ENCODE measurements at regions not wholly inside any gene's neighbourhood (a gene's known extent, or its start where the extent isn't known, plus 50 kb on each side); places are given as distances from the start of the nearest gene placed in this dataset.

DNA sequence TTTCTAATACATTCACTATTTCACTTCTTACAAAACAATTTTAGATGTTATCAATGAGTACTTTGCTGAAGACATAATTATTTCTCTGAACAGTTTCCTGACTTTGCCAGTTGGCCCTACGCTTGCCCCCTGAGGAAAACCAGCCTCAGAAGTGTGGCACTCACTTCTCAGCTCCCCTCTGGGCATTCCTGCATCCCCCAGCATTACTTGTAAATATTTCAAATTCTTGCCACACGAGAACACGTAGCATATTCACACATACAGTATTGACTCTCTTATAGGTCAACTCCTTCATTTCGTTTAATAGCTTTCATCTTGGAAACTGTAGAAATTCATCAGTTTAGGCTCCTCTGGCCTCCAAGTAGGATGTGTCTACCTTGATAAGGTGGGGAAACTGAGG is 65.2 kb downstream of the OTX2 start:
- no peak for DNase-seq (ENCODE audit: low read depth)
- CTCF ChIA-PET: no interaction called here

DNA sequence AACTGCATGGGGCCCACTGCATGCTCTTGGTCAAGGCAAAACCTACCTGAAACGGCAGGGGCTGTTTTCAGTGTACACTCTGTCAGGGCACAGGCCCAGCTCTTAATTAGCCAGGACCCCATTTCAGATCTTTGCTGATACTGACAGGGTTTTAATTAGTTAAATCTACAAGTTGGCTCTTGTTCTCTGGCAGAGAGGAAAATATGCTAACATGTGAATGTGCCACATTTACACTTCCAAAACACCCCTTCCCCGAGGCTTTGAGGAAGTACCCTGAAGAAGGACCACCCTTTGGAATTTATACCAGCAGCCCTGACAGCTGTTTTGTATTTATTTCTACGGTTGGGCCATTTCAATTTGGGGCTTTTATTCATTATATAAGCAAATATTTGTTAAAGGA is 66.3 kb downstream of the OTX2 start:
- H3K27me3 ChIP-seq (ENCODE audit: control insufficient read depth, insufficient read depth, low read length): no peaks in the 10 kb centered on the region
- DNase-seq (ENCODE audit: low read depth): no peak
- no peaks in the 10 kb centered on the region for H3K36me3 ChIP-seq (ENCODE audit: control insufficient read depth, insufficient read depth, low read length)
- H3K4me3 ChIP-seq (ENCODE audit: low read depth, low read length): no peak overlapping the region
- TF ChIP-seq, protein P1, sequence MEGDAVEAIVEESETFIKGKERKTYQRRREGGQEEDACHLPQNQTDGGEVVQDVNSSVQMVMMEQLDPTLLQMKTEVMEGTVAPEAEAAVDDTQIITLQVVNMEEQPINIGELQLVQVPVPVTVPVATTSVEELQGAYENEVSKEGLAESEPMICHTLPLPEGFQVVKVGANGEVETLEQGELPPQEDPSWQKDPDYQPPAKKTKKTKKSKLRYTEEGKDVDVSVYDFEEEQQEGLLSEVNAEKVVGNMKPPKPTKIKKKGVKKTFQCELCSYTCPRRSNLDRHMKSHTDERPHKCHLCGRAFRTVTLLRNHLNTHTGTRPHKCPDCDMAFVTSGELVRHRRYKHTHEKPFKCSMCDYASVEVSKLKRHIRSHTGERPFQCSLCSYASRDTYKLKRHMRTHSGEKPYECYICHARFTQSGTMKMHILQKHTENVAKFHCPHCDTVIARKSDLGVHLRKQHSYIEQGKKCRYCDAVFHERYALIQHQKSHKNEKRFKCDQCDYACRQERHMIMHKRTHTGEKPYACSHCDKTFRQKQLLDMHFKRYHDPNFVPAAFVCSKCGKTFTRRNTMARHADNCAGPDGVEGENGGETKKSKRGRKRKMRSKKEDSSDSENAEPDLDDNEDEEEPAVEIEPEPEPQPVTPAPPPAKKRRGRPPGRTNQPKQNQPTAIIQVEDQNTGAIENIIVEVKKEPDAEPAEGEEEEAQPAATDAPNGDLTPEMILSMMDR (IDR thresholded peaks at IDR 0.05; ENCODE audit: insufficient read depth, low read depth, low read length): no peak
- CTCF ChIA-PET: no interaction called here
- POLR2A ChIA-PET: no interaction called here

More for the DNA sequence above, 65.2 kb downstream of the OTX2 start:
- POLR2A ChIA-PET: no interaction called here
- Histone ChIP-seq H3K27me3 (ENCODE audit: control insufficient read depth, insufficient read depth, low read length) (no peaks in the 10 kb centered on the region), H3K4me3 (ENCODE audit: low read depth, low read length) (no peak overlapping the region), H3K36me3 (ENCODE audit: control insufficient read depth, insufficient read depth, low read length) (no peaks in the 10 kb centered on the region)
- TF ChIP-seq, protein P1 (IDR thresholded peaks at IDR 0.05; ENCODE audit: insufficient read depth, low read depth, low read length): no peak

DNA sequence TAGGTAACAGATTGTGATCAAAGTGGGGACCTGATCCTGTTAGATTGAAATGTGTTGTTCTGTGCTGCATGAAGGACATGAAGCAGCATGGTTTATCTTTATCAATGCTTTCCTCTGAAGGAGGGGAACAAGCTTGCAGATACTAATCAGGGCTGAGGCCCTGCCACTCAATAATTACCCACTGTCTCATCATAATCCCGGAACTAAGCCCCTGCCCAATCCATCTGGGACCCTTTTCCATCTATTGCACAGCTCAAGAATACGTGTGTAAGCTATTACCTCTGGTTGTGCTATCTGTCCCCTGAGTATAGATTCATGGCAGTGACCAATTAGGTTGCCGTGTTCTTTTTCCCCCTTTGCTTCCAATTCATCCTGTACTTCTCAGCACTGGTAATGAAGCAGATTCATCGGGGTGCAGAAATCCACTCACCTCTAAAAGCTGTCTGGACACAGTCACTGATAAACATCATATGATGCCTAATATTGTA is 67.8 kb downstream of the OTX2 start:
- DNase-seq (ENCODE audit: low read depth): no peak
- Histone ChIP-seq H3K4me3 (ENCODE audit: low read depth, low read length) (no peak overlapping the region), H3K27me3 (ENCODE audit: control insufficient read depth, insufficient read depth, low read length) (no peaks in the 10 kb centered on the region), H3K36me3 (ENCODE audit: control insufficient read depth, insufficient read depth, low read length) (no peaks in the 10 kb centered on the region)
- ChIA-PET CTCF (interaction anchor here (1.1 kb wide), 1 partner anchor 575 kb away, joined by 3 read pairs; no protein-coding TSS in a partner anchor), POLR2A (no interaction called here)
- TF ChIP-seq, protein P1 (IDR thresholded peaks at IDR 0.05; ENCODE audit: insufficient read depth, low read depth, low read length): no peak

DNA sequence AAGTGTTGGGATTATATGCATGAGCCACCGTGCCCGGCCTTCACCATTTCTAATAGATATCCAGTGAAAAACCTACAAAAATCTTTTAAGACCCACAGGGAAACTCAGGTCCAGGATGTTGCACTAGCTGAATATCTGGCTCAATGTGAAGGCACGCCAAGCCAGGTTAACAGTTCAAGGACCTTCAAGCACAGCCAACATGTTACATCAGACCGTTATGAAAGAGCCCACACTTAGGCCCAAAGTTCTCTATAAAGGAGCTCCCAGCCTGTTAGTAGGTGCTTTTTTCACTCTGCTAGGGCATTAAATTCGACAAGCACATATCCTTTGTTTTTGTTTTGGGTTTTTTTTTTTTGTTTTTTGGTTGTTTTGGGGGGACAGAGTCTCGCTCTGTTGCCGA is 69.0 kb downstream of the OTX2 start:
- POLR2A ChIA-PET: interaction anchor here (0.6 kb wide), 1 partner anchor 83 kb away, joined by 3 read pairs; no protein-coding TSS in a partner anchor
- CTCF ChIA-PET: interaction anchor here (0.7 kb wide), 1 partner anchor 29 kb away, joined by 3 read pairs; no protein-coding TSS in a partner anchor

DNA sequence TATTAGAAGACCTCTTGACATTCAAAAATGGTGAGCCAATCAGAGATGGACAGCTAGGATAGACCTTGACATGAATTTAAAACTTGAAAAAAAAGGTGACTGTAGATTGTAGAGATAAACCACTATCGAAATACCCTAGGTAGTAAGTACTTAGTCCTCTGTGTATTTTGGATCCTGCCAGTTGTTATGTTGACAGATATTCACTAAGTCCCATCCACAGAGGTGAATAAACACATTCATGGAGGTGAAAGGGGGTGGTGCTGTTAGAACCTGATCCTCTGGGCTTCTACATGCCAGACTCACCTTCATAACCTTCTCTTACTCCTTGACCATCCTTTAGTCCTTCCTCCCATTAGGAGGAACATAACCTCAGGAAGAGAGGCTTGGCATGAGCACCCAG is 72.3 kb downstream of the OTX2 start:
- TF ChIP-seq, protein P1 (IDR thresholded peaks at IDR 0.05; ENCODE audit: insufficient read depth, low read depth, low read length): no peak
- H3K27me3 ChIP-seq (ENCODE audit: control insufficient read depth, insufficient read depth, low read length): no peaks in the 10 kb centered on the region
- ChIA-PET CTCF (no interaction called here), POLR2A (no interaction called here)
- no peak for DNase-seq (ENCODE audit: low read depth)
- H3K4me3 ChIP-seq (ENCODE audit: low read depth, low read length): no peak overlapping the region
- no peaks in the 10 kb centered on the region for H3K36me3 ChIP-seq (ENCODE audit: control insufficient read depth, insufficient read depth, low read length)

More for the DNA sequence above, 69.0 kb downstream of the OTX2 start:
- Histone ChIP-seq H3K27me3 (ENCODE audit: control insufficient read depth, insufficient read depth, low read length) (no peaks in the 10 kb centered on the region), H3K4me3 (ENCODE audit: low read depth, low read length) (no peak overlapping the region), H3K36me3 (ENCODE audit: control insufficient read depth, insufficient read depth, low read length) (no peaks in the 10 kb centered on the region)
- DNase-seq (ENCODE audit: low read depth): no peak
- TF ChIP-seq, protein P1 (IDR thresholded peaks at IDR 0.05; ENCODE audit: insufficient read depth, low read depth, low read length): no peak
